Cortex of kidney (tissue), 1 donor: ENCODE measurements at regions not wholly inside any gene's neighbourhood (a gene's known extent, or its start where the extent isn't known, plus 50 kb on each side); places are given as distances from the start of the nearest gene placed in this dataset.
"Not testable (repeated sequence)": the region's sequence is repeated elsewhere in the genome, so short reads cannot be mapped to it uniquely, and the experiment has no call there.

Experiments used
- DNase-seq: peaks from one replicate; lab custom pipeline; 2025; lab: John Stamatoyannopoulos, UW

DNA sequence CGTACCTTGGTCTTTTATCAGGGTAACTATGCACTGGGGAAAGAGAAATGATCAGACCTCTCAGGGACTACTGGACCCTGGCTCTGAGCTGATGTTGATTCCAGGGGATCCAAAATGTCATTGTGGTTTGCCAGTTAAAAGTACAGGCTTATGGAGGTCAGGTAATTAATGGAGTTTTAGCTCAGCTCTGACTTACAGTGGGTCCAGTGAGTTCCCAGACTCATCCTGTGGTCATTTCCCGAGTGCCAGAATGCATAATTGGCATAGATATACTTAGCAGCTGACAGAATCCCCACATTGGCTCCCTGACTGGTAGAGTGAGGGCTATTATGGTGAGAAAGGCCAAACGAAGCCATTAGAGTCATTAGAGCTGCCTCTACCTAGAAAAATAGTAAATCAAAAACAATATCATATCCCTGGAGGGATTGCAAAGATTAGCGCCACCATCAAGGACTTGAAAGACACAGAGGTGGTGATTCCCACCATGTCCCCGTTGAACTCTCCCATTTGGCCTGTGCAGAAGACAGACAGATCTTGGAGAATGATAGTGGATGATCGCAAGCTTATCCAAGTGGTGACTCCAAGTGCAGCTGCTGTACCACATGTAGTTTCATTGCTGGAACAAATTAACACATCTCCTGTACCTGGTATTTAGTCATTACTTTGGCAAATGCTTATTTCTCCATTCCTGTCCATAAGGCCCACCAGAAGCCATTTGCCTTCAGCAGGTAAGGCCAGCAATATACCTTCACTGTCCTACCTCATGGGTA, 152.4 kb downstream of the THBS2 start:
- DNase-seq: no peak

DNA sequence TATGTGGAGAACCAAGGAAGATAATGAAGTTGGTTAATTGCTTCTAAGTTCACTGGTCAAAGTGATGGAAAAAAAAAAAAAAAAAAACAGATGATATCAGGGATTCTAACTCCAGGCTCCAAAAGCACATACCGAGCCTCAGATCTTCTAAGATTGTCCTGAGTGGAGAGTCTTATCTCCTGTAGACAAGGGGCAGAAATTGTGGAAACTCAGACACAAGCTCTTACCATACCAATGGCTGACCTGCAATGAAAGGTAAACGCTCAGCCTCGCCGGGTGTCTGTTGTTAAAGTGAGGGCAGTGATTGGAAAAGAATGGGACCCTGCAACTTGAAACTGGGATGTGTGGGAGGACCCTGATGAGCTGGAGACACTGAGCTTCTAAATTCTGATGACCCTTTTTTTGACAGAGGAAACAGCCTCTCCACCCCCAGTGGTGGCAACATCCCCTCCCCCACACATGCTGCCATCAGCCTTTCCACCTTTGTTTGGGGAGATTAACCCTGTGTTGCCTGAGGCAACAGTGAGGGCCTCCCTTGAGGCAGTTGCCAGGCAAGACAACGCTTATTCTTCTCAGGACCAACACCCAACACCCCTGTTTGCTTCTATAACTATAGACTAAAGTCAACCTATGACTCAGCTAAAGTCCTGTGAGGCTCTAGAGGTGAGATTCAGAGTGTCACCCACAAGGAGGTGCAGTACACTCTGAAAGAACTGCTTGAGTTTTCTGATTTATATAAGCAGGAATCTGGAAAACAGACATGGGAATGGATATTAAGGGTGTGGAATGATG, 154.0 kb downstream of the THBS2 start:
- DNase-seq: no peak

DNA sequence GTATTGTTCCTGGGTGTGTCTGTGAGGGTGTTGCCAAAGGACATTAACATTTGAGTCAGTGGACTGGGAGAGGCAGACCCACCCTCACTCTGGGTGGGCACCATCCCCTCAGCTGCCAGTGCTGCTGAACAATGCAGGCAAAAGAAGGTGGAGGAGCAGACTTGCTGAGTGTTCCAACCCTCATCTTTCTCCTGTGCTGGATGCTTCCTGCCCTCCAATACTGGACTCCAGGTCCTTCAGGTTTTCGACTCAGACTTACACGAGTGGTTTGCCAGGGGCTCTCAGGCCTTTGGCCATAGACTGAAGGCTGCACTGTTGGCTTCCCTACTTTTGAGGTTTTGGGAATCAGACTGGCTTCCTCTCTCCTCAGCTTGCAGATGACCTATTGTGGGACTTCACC, 155.0 kb downstream of the THBS2 start:
- not testable (repeated sequence) for DNase-seq

DNA sequence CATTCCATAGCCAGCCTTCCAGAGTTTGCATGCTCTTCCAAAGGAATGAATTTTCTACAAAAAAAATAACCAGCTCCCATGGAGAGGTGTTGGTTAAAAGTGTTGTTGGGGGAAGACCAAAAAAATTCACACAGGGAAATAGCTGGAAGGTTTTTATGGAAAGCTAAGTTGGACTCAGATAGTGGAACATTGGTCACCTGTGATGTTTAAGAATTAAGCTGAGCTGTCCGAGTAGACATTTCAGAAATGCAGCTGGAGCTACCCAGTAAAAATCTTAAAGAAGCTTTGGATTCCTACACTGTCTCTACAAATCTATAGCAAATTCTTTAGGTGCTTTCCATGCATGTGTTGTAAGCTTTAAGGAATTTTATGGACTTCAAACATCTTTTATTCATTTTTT, 155.5 kb downstream of the THBS2 start:
- DNase-seq: no peak

DNA sequence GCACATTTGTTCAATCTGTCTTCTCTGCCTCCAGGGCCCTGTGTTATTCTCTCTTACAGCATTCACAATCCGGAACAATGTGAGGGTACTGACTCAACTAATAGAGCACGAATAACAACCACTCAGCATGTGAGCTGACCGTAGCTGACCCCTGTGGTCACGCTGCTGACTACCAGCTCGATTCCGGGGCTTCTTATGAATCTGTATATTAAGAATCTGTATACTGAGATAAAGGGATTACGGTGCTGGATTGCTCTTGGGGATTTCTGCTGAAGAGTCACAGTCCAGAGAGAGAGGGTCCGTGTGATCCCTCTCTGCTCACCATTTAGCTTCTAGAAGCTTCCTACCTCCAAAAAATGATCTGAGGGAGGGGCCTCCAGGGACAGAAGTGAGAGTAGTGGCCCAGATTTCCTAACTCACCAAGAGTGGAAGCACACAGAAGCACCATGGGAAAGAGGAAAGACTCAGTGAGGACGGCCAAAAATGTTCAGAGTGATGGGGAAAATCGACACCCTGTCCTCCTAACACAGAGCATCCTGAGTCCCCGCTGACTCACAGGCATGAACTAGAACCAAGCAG, 156.2 kb downstream of the THBS2 start:
- DNase-seq: no peak

DNA sequence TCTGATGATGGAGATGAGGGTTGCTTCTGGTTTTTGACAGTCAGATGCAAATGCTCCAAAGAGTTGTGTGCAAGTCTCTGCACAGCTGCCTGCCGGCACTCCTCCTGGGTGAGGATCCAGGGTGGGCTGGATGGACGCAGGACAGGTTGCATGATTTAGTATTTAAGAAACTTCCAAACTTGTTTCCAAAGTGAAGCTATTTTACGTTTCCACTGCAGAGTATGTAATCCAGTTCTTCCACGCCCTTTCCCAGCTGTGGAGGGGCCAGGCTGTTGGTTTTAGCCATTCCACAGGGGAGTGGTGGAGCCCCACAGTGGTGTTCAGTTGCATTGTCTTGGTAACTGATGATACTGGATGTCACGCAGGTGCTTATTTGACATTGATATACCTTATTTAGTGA, 157.3 kb downstream of the THBS2 start:
- no peak for DNase-seq

DNA sequence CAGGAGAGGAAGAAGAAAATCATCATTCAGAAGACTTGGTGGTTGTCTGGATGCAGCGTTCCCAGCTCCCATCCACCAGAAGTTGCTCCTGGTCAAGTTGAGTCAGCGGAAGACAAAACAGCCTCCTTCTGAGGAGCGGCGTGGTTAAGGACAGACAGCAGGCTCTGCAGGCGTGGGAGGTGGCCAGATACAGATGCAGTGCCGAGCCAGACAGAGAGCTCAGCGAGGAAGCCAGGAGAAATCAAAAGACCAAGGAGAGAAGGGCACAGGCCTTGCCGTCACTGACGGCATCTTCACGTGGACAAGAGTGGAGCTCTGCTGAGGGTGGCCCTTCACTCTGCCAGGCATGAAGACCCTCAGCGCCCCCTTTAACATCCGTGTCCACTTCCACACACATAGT, 158.5 kb downstream of the THBS2 start:
- DNase-seq: no peak

DNA sequence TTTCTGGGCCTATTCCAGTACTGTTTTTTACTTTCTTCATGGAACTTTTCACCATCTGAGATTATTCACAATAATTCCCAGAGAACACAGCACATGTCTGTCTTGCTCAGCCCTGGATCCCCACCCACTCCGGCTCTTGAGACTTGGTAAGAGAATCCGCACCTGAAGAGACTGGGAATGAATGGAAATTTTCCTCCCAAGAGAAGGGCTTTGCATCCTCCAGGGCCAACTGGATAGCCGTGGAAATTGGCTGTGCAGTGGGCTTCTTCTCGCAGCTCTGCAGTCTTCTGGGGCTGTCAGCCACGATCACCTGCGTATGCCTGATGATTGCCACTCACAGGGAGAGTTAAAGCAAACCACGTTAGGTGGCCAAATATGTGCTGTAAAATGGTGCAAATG, 159.1 kb downstream of the THBS2 start:
- DNase-seq: no peak

DNA sequence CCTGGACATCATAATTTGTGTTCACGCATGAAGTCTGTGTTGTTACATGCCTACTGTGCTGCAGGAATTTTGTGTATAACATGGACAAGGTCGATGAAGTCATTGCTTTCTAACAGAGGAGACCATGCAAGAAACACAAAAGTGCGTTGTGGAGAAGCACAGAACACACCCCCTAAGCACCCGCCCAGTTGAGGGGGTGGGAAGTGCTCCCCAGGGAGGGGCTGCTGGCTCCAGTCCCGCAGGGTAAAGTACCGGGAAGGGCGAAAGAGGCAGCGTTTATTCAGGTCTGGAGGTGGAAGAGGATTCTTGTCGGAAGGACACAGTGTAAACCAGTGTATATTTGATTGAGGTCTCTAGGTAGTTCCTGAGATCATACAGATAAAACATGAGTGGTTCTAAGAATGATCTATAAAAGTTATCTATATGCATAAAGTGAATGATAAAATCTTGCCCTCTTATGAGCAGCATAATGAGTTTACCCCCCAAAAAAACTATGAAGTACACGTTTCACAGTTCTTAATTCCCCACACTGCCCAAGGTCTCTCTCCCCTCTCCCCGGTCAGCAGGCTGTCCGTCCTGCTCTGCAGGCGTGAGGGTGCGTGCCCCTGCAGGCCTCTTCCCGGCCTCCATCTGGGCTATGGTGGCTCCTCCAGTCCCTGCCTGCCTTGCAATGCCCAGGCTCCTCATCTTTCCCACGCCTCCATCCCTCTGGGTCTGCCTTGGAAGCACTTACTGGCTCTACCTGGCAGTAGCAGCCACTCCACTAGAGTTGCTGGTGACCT, 159.7 kb downstream of the THBS2 start:
- no peak for DNase-seq

DNA sequence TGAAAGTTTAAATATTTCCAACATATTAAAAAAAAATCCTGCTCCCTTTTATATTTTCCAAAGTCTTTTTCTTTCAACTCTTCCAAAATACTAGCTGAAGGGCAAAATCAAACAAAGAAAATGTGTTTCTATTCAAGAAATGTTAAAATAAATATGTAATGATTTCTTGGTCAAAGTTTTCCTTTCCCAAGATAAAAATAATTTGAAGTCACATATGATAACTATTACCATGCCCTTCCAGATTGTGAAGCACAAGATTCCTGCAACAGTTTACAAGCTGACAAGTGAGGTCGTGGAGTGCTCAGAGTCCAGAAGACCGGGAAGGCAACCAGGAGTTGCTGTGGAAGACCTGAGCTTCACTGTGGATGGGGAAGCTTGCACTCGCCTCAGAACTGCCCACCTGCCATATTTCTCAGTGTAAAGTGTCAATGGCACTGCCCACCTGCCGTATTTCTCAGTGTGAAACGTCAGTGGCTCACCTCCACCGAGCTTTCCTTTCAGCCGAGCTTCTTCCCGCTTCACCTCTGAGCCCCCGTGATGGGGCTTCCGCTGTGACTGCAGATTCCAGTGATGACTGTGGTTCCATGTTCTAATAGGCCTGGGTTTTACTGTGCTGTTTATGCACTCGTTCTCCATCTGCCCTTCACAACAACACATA, 160.5 kb downstream of the THBS2 start:
- DNase-seq: no peak

DNA sequence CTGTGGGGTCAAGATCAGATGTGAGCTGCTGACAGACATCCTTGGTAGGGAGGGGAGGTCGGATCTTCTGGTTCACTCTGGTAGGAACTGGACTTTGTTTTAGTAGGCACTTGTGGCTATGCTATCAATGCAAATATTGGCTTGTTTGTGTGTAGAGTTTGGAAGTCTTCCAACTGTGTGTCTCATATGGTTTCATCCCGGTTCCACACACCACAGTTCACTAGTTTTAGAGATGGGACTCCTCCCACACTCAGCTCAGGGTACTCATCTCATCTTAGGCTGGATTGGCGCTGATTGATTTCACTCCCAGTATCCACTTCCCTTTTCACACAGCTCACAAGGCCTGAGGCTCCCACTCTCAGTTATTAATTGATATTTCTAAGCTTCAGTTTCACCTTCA, 161.3 kb downstream of the THBS2 start:
- DNase-seq: no peak

DNA sequence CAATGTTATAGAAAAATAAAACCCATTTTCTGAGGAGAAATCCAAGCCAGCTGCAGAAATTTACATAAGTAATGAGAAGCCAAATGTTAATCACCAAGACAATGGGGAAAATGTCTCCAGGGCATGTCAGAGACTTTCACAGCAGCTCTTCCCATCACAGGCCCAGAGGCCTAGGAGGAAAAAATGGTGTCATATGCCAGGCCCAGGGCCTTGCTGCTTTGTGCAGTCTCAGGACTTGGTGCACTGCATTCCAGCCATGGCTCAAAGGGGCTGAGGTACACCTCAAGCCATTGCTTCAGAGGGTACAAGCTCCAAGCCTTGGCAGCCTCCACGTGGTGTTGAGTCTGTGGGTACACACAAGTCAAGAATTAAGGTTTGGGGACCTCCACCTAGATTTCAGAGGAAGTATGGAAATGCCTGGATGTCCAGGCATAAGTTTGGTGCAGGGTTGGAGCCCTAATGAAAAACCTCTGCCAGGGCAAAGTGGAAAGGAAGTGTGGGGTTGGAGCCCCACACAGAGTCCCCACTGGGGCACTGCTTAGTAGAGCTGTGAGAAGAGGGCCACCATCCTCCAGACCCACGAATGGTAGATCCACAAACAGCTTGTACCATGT, 163.0 kb downstream of the THBS2 start:
- DNase-seq: not testable (repeated sequence)

DNA sequence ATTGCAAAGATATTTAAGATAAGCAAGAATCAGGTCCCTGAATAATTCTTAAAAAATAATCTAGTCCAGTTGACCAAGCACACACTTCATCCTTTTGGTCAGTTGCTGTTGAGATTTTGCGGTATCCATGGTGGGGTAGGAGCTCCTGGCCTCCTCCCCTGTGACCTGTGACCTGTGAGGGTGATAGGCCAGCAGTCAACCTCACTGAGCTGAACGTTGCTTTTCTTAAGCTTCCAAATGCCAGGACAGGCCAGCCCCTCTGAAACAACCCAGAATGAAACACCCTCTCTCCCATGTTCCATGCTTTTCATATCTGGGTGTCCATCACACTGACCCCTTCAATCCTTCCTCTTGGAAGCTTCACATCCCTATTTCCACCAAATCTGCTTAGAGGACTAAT, 164.9 kb downstream of the THBS2 start:
- no peak for DNase-seq

DNA sequence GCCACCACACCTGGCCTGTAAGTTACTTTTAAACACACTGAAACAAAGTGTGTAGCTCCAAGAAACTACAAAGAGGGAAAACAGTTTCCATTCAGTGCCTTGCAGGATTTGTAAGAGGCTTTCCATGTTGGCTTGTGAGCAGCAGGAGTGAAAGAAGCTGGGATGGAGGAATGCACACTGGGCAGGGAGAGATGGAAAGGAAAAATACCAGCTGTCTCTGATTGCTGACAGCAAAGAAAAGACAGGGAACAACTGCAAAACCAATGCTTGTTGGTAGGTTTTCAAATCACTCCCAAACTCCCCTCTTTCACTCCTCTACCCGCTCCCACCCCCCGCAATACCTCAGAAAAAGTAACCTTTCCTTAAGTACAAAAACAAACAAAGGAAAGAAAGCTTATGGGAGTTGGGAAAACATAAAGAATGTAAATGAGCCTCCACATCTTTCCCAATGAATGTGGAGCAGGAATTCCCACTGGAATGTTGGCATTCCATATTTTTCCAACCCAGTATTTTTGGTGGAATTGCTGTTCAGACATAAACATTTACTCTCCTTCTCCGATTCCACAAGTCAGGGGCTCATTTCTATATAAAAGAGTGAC, 166.1 kb downstream of the THBS2 start:
- no peak for DNase-seq

DNA sequence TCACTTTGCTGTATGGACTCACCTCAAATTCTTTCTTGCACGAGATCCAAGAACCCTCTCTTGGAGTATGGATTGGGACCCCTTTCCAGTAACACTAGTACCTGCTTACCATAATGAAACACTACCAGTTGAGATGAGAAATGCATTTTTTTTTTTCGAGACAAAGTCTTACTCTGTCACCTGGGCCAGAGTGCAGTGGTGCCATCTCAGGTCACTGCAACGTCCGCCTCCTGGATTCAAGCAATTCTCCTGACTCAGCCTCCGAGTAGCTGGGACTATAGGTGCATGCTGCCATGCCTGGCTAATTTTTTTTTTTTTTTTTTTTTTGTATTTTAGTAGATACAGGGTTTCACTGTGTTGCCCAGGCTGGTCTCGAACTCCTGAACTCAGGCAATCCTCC, 167.0 kb downstream of the THBS2 start:
- not testable (repeated sequence) for DNase-seq

DNA sequence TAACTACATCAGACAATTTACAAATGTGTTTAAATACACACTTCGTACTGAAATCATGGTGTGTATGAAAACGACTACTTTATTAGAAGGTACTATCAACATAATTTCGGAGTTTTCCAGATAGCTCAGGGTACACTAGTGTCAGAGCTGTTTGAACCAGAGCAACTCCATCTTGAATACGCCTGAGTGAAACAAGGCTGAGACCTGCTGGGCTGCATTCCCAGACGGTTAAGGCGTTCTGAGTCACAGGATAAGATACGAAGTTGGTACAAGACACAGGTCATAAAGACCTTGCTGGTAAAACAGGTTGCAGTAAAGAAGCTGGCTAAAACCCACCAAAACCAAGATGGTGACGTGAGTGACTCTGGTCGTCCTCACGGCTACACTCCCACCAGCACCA, 167.6 kb downstream of the THBS2 start:
- DNase-seq: no peak

DNA sequence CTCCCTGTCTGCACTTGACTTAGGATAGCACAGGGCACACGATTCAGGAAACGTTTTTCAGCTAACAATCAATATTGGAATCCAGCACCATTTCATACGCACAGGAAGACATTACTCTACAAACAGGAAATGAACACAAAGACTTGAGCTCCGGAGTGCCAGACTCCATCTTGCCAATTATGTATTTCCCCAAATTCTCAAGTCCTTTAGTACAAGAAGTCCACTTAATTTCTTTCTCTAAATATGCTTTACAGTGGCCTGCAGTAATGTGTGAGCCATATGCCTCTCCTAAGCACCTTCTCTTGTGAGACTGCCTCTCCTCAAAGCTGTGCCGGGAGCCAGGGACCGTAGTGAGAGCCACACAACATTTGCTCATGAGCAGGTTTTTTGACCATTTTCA, 168.2 kb downstream of the THBS2 start:
- DNase-seq: no peak

DNA sequence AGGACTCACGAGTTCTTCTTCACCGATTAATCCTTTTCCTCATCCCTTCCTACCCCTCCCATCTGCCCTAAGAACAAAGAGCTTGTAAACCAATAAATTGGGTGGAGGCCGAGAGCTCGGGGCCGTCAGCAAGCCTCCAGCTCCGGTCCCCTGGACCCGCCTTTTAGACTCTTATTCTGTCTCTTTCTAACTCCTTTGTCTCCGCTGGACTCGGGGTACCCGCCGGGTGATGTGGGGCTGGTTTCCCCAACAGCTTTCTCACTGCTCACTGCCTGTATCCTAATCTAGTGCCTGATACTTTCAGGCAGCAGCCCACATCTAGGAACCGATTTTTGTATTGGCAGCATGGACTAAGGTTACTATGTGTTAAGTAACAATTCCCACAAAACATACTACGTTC, 169.1 kb downstream of the THBS2 start:
- DNase-seq: not testable (repeated sequence)

DNA sequence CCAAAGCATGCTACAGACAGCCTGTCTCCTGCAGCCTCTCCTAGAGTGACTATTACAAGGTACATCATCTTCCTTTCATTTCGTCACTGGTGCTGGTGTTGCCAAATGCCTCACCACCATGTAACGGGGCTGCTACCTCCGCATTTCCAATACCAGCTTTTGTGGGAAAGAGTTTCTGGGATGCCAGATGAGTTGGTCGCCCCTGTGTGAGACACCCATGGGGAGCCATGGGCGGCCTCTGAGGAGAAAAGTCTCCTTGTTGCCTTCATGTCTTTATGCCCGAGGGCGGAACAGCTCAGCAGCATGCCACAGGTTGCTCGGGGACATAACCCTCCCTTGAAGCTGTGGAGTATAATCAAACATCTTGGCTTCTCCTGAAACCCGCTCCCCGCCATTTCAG, 169.6 kb downstream of the THBS2 start:
- no peak for DNase-seq

DNA sequence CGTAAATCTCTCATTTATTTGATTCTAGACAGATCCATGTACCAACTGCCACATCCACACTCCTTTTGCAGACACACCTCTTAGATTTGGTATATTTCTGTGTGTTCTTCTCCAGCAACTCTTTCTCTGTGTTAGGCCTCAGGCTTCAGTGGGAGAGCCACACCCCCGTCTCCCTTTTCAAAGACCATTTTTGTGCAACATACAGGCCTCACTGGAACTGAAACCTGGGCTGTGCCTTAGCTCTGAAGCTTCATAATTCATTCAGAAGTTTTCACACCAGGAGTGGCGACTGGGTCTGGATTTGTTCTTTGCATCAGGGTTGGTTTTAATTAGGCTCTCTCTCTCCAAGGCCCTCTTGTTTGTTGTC, 170.2 kb downstream of the THBS2 start:
- DNase-seq: no peak
